Glutamatergic neuron (in vitro differentiated cells): ENCODE measurements at regions not wholly inside any gene's neighbourhood (a gene's known extent, or its start where the extent isn't known, plus 50 kb on each side); places are given as distances from the start of the nearest gene placed in this dataset.

Experiments
- DNase-seq: peaks from one replicate; pipeline ENCODE4 v3.0.0; 2022
- H3K27ac Mint-ChIP-seq: one replicate; pipeline ENCODE4 v1.8.0; 2020; ENCODE audit warnings: mild to moderate bottlenecking, mixed read lengths, inconsistent platforms; ENCODE audit not compliant: unreplicated experiment
- H3K27me3 Mint-ChIP-seq: one replicate; pipeline ENCODE4 v1.8.0; 2020; ENCODE audit warnings: mild to moderate bottlenecking, moderate library complexity, mixed read lengths, inconsistent platforms; ENCODE audit not compliant: unreplicated experiment
- H3K36me3 Mint-ChIP-seq: one replicate; pipeline ENCODE4 v1.8.0; 2020; ENCODE audit warnings: mild to moderate bottlenecking, mixed read lengths, inconsistent platforms; ENCODE audit not compliant: unreplicated experiment
- H3K4me1 Mint-ChIP-seq: one replicate; pipeline ENCODE4 v1.8.0; 2020; ENCODE audit warnings: mild to moderate bottlenecking, low read depth, mixed read lengths, inconsistent platforms; ENCODE audit not compliant: unreplicated experiment
- H3K4me3 Mint-ChIP-seq: one replicate; pipeline ENCODE4 v1.8.0; 2020; ENCODE audit warnings: mild to moderate bottlenecking, mixed read lengths, inconsistent platforms; ENCODE audit not compliant: unreplicated experiment
- H3K9me3 Mint-ChIP-seq: one replicate; pipeline ENCODE4 v1.8.0; 2020; ENCODE audit warnings: mild to moderate bottlenecking, moderate library complexity, mixed read lengths, inconsistent platforms; ENCODE audit not compliant: unreplicated experiment
- CTCF ChIP-seq: fragments of 200-600 bp; sonication (generic); IDR thresholded peaks from one replicate; pipeline ENCODE4 v1.5.0; 2021; ENCODE audit not compliant: partially characterized antibody, unreplicated experiment

GRCh38 chr9:737400-738120 is 103.9 kb upstream of the DMRT1 start:
- H3K4me1 Mint-ChIP-seq: no peaks in the 10 kb centered on the region
- H3K36me3 Mint-ChIP-seq: no peaks in the 10 kb centered on the region
- DNase-seq: no peak
- no peak for TF ChIP-seq CTCF
- no peak overlapping the region for H3K27ac Mint-ChIP-seq
- no peaks in the 10 kb centered on the region for H3K9me3 Mint-ChIP-seq
- no peaks in the 10 kb centered on the region for H3K27me3 Mint-ChIP-seq
- no peak overlapping the region for H3K4me3 Mint-ChIP-seq

- Mint-ChIP-seq H3K4me1 (peaks cover 1% of the 10 kb centered on the region), H3K27ac (no peak overlapping the region), H3K4me3 (no peak overlapping the region), H3K9me3 (no peaks in the 10 kb centered on the region), H3K36me3 (no peaks in the 10 kb centered on the region), H3K27me3 (peaks cover under 1% of the 10 kb centered on the region)
- TF ChIP-seq CTCF: no peak
- no peak for DNase-seq
Measured at GRCh38 chr9:738209-738915, 103.1 kb upstream of the DMRT1 start.

- peaks cover under 1% of the 10 kb centered on the region for H3K9me3 Mint-ChIP-seq
- H3K4me1 Mint-ChIP-seq: peaks cover 4% of the 10 kb centered on the region
- H3K4me3 Mint-ChIP-seq: no peak overlapping the region
- no peak for TF ChIP-seq CTCF
- no peaks in the 10 kb centered on the region for H3K36me3 Mint-ChIP-seq
- H3K27me3 Mint-ChIP-seq: peaks cover 3% of the 10 kb centered on the region
- no peak for DNase-seq
- no peak overlapping the region for H3K27ac Mint-ChIP-seq
Measured at GRCh38 chr9:739362-739761, 102.1 kb upstream of the DMRT1 start.

- peaks cover 12% of the 10 kb centered on the region for H3K4me1 Mint-ChIP-seq
- no peak overlapping the region for H3K27ac Mint-ChIP-seq
- peaks cover 8% of the 10 kb centered on the region for H3K9me3 Mint-ChIP-seq
- no peak for TF ChIP-seq CTCF
- DNase-seq: no peak
- no peaks in the 10 kb centered on the region for H3K36me3 Mint-ChIP-seq
- peaks cover 9% of the 10 kb centered on the region for H3K27me3 Mint-ChIP-seq
- no peak overlapping the region for H3K4me3 Mint-ChIP-seq
Measured at GRCh38 chr9:740221-740620, 101.3 kb upstream of the DMRT1 start.

- no peak for DNase-seq
- peaks cover 16% of the 10 kb centered on the region for H3K9me3 Mint-ChIP-seq
- peaks cover 24% of the 10 kb centered on the region for H3K4me1 Mint-ChIP-seq
- H3K27me3 Mint-ChIP-seq: peaks cover 16% of the 10 kb centered on the region
- TF ChIP-seq CTCF: no peak
- no peaks in the 10 kb centered on the region for H3K36me3 Mint-ChIP-seq
- no peak overlapping the region for H3K4me3 Mint-ChIP-seq
- no peak overlapping the region for H3K27ac Mint-ChIP-seq
Measured at GRCh38 chr9:742104-742503, 99.4 kb upstream of the DMRT1 start.
